HG03432 (cell line): ENCODE measurements at regions not wholly inside any gene's neighbourhood (a gene's known extent, or its start where the extent isn't known, plus 50 kb on each side); places are given as distances from the start of the nearest gene placed in this dataset.

ENCODE experiments used
- ATAC-seq: cut with Tn5 transposase; IDR thresholded peaks from one replicate; pipeline ENCODE4 v1.9.1; 2021; ENCODE audit warnings: mild to moderate bottlenecking, moderate library complexity; ENCODE audit not compliant: unreplicated experiment

- no peak for ATAC-seq
These were observed 376.7 kb upstream of the DDI1 start for GRCh38 chr11:103659743-103660142.

GRCh38 chr11:103661185-103661584, 375.3 kb upstream of the DDI1 start:
- no peak for ATAC-seq

GRCh38 chr11:103661991-103662390, 374.4 kb upstream of the DDI1 start:
- ATAC-seq: no peak

GRCh38 chr11:103662880-103663279, 373.6 kb upstream of the DDI1 start:
- ATAC-seq: no peak

- ATAC-seq: no peak
These were observed 367.6 kb upstream of the DDI1 start for GRCh38 chr11:103668859-103669258.

GRCh38 chr11:103671143-103671651, 365.2 kb upstream of the DDI1 start:
- no peak for ATAC-seq

- ATAC-seq: no peak
These were observed 362.7 kb upstream of the DDI1 start for GRCh38 chr11:103673773-103674172.

- ATAC-seq: no peak
These were observed 360.0 kb upstream of the DDI1 start for GRCh38 chr11:103676413-103676812.

GRCh38 chr11:103680826-103681225, 355.6 kb upstream of the DDI1 start:
- ATAC-seq: no peak

GRCh38 chr11:103681855-103682254, 354.6 kb upstream of the DDI1 start:
- ATAC-seq: peak; percentile 29

- peak; percentile 97 for ATAC-seq
These were observed 353.9 kb upstream of the DDI1 start for GRCh38 chr11:103682318-103683184.

GRCh38 chr11:103683576-103683975, 352.9 kb upstream of the DDI1 start:
- no peak for ATAC-seq

GRCh38 chr11:103688924-103689323, 347.5 kb upstream of the DDI1 start:
- no peak for ATAC-seq

GRCh38 chr11:103690356-103690755, 346.1 kb upstream of the DDI1 start:
- no peak for ATAC-seq

GRCh38 chr11:103696123-103696522, 340.3 kb upstream of the DDI1 start:
- ATAC-seq: no peak

GRCh38 chr11:103699216-103699615, 337.2 kb upstream of the DDI1 start:
- no peak for ATAC-seq

GRCh38 chr11:103699656-103700055, 336.8 kb upstream of the DDI1 start:
- no peak for ATAC-seq

- no peak for ATAC-seq
These were observed 335.8 kb upstream of the DDI1 start for GRCh38 chr11:103700622-103701021.

GRCh38 chr11:103703437-103703836, 333.0 kb upstream of the DDI1 start:
- no peak for ATAC-seq

- no peak for ATAC-seq
These were observed 332.5 kb upstream of the DDI1 start for GRCh38 chr11:103703954-103704353.

- ATAC-seq: no peak
These were observed 330.8 kb upstream of the DDI1 start for GRCh38 chr11:103705642-103706041.

- ATAC-seq: peak; percentile 74
These were observed 327.1 kb upstream of the DDI1 start for GRCh38 chr11:103709371-103709770.

GRCh38 chr11:103714246-103714645, 322.2 kb upstream of the DDI1 start:
- no peak for ATAC-seq
